Naive thymus-derived CD4-positive, alpha-beta T cell (primary cell): ENCODE measurements at regions not wholly inside any gene's neighbourhood (a gene's known extent, or its start where the extent isn't known, plus 50 kb on each side); places are given as distances from the start of the nearest gene placed in this dataset.

Experiments
- ATAC-seq: fragments of 150-1000 bp; cut with Tn5 transposase; 2 replicates; pipeline ENCODE4 v1.10.0; 2021; ENCODE audit warnings: mild to moderate bottlenecking, moderate library complexity
- CTCF ChIA-PET: fragments of 350-600 bp; sonication (Branson Sonifier 250); formaldehyde crosslinking; loops from one replicate; lab custom pipeline; 2021; ENCODE audit warnings: antibody characterized with exemption; lab: Charles Lee
- POLR2A ChIA-PET: fragments of 350-600 bp; sonication (Branson Sonifier 250); formaldehyde crosslinking; loops from one replicate; lab custom pipeline; 2021; ENCODE audit warnings: antibody characterized with exemption, inconsistent platforms; lab: Charles Lee
- DNase-seq, 9 donors: peaks; one replicate each; pipeline versions ENCODE4 v3.0.0 to v3.0.0-alpha.2; 2020 to 2022; ENCODE audit warnings: mixed read lengths in 1 of 9
- H3K27ac ChIP-seq: one replicate; pipeline ENCODE4 v1.7.0; 2013; ENCODE audit warnings: mild to moderate bottlenecking, low read depth, low read length, moderate library complexity
- H3K27me3 ChIP-seq, 2 donors: one replicate each; pipeline ENCODE4 v1.7.0; 2013; ENCODE audit warnings: low read length in 2 of 2, mild to moderate bottlenecking in 2 of 2, moderate library complexity in 2 of 2; ENCODE audit not compliant: control insufficient read depth in 2 of 2, insufficient read depth in 2 of 2
- H3K36me3 ChIP-seq, 3 experiments: 1 replicate in 2 of 3; 2 replicates in 1 of 3; pipeline ENCODE4 v1.7.0; 2013; ENCODE audit warnings: low read length in 3 of 3, mild to moderate bottlenecking in 3 of 3, moderate library complexity in 1 of 3; ENCODE audit not compliant: insufficient read depth in 3 of 3, control insufficient read depth in 2 of 3
- H3K4me1 ChIP-seq, 2 donors: one replicate each; pipeline ENCODE4 v1.7.0; 2013; ENCODE audit warnings: low read length in 2 of 2, mild to moderate bottlenecking in 2 of 2, moderate library complexity in 1 of 2; ENCODE audit not compliant: control insufficient read depth in 2 of 2, insufficient read depth in 2 of 2
- H3K4me3 ChIP-seq: 2 replicates; pipeline ENCODE4 v1.7.0; 2013; ENCODE audit warnings: mild to moderate bottlenecking, low read length
- H3K9me3 ChIP-seq, 3 experiments: 1 replicate in 2 of 3; 2 replicates in 1 of 3; pipeline ENCODE4 v1.7.0; 2013; ENCODE audit warnings: low read length in 3 of 3; ENCODE audit not compliant: control insufficient read depth in 2 of 3
- H3K27ac Mint-ChIP-seq, 9 donors: one replicate each; pipeline ENCODE4 v1.8.0; 2020 to 2022; ENCODE audit warnings: mixed read lengths in 9 of 9, mild to moderate bottlenecking in 8 of 9, moderate library complexity in 5 of 9, inconsistent platforms in 2 of 9
- H3K27me3 Mint-ChIP-seq, 5 donors: one replicate each; pipeline ENCODE4 v1.8.0; 2021 to 2022; ENCODE audit warnings: mixed read lengths in 5 of 5, mild to moderate bottlenecking in 1 of 5
- H3K36me3 Mint-ChIP-seq, 5 donors: one replicate each; pipeline ENCODE4 v1.8.0; 2020 to 2022; ENCODE audit warnings: mixed read lengths in 5 of 5, mild to moderate bottlenecking in 3 of 5, inconsistent platforms in 1 of 5
- H3K4me1 Mint-ChIP-seq, 7 donors: one replicate each; pipeline ENCODE4 v1.8.0; 2020 to 2022; ENCODE audit warnings: mixed read lengths in 7 of 7, mild to moderate bottlenecking in 3 of 7, inconsistent platforms in 1 of 7
- H3K4me3 Mint-ChIP-seq, 10 donors: one replicate each; pipeline ENCODE4 v1.8.0; 2020 to 2022; ENCODE audit warnings: mild to moderate bottlenecking in 10 of 10, mixed read lengths in 10 of 10, moderate library complexity in 6 of 10, inconsistent platforms in 2 of 10
- H3K9me3 Mint-ChIP-seq, 11 donors: one replicate each; pipeline ENCODE4 v1.8.0; 2020 to 2022; ENCODE audit warnings: mixed read lengths in 11 of 11, mild to moderate bottlenecking in 4 of 11, inconsistent platforms in 1 of 11, moderate library complexity in 1 of 11
- intact Hi-C, 2 donors: fragments of 100-400 bp; cut with micrococcal nuclease; formaldehyde crosslinking; loops; one replicate each; pipeline ENCODE4 v1.15.1; 2023

DNA sequence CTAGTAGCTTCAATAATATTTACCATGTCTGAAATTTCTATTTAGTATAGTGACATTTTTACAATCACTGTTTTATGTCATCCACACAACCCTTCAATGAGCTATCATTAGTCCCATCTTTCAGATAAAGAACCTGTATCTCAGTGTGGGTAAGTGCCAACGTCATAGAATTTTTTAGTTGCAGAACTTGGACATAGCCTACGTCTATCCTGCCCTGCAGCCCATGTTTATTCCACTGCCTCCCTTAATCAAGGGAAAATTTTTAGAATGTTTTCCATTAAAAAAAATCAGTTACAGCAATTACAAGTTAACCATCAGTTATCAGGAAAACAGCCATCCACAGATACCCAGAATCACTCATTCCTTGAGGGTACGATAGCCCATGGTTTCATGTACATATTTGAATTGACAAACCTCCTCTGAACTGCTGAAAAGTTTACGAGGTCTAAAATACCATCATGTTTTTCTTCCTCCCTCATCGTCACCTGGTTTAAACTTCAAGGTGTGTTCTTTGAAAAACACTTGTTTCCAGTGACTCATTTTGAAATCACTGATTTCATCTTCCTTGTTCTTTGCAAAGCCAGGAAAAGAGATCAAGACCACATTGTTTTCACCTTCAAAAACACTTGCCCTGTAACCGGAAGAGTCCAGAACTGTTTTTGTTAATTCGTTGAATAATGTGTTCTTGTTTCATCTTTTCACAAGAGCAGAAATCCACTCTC is 100.9 kb downstream of the FAM76B start:
- no peak overlapping the region for H3K27ac Mint-ChIP-seq
- ChIA-PET CTCF (interaction anchor here (0.6 to 2.4 kb wide), 9 partner anchors 10 to 620 kb away, joined by 3 to 18 read pairs (median 3); partner anchors contain the start of gene SESN3), POLR2A (interaction anchor here (0.6 to 3.5 kb wide), 17 partner anchors 9 to 621 kb away, joined by 3 to 44 read pairs (median 5); partner anchors contain the start of genes FAM76B, SESN3 and SRSF8)
- Histone ChIP-seq H3K9me3 (no peaks in the 10 kb centered on the region), H3K4me1 (peaks cover 25 to 68% of the 10 kb centered on the region in 2 donors), H3K4me3 (no peak overlapping the region), H3K27ac (peak overlapping the region; percentile 73), H3K27me3 (no peaks in the 10 kb centered on the region), H3K36me3 (no peaks in the 10 kb centered on the region)
- DNase-seq, result peak in 7 of 9 donors; percentile 48 to 84 (median 70)
- H3K4me1 Mint-ChIP-seq, result peaks cover 8 to 44% (median 35%) of the 10 kb centered on the region in 7 donors
- ATAC-seq, result peak; percentile 79
- no peaks in the 10 kb centered on the region for H3K27me3 Mint-ChIP-seq
- no peak overlapping the region for H3K4me3 Mint-ChIP-seq
- intact Hi-C loops, result loop anchor here (1.0 to 10.0 kb wide), 11 partner anchors 8 to 566 kb away; partner anchors contain the start of gene SESN3 (in 1 of the 2)
- H3K9me3 Mint-ChIP-seq, result peaks cover 0 to 9% (median 0%) of the 10 kb centered on the region in 11 donors
- H3K36me3 Mint-ChIP-seq, result peaks cover 0 to 26% (median 0%) of the 10 kb centered on the region in 5 donors

DNA sequence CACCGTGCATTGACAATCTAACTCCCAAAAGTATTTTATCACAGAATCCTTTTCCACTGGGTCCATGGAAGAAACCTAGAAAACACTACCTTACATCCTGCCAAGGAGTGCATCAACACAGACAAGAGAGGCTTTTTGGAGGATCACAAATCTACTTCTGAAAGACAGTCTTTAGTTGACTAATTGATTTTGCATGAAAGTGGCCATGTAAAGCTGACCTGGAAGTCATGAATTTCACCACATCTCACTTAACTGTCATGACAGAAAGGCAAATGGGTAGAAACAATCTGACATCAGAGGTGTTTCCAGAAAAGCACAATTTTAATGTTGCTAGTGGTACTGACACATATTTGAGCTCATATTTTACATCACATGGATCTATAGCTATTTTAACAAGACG is 101.6 kb downstream of the FAM76B start:
- CTCF ChIA-PET, result interaction anchor here (0.6 to 2.4 kb wide), 8 partner anchors 11 to 619 kb away, joined by 3 to 18 read pairs (median 3); partner anchors contain the start of gene SESN3
- intact Hi-C loops, result loop anchor here (1.0 to 10.0 kb wide), 8 partner anchors 8 to 567 kb away; no protein-coding TSS in a partner anchor
- POLR2A ChIA-PET, result interaction anchor here (0.7 to 2.6 kb wide), 13 partner anchors 9 to 621 kb away, joined by 3 to 35 read pairs (median 4); partner anchors contain the start of genes FAM76B, SESN3 and SRSF8
- Mint-ChIP-seq H3K9me3 (peaks cover 0 to 9% (median 0%) of the 10 kb centered on the region in 11 donors), H3K27ac (no peak overlapping the region), H3K27me3 (no peaks in the 10 kb centered on the region), H3K36me3 (peaks cover 0 to 27% (median 0%) of the 10 kb centered on the region in 5 donors), H3K4me1 (peaks cover 13 to 50% (median 42%) of the 10 kb centered on the region in 7 donors), H3K4me3 (peak overlapping the region in 7 of 10 donors; percentile 12 to 75 (median 61))
- Histone ChIP-seq H3K27me3 (no peaks in the 10 kb centered on the region), H3K9me3 (no peaks in the 10 kb centered on the region), H3K4me1 (peaks cover 25 to 69% of the 10 kb centered on the region in 2 donors), H3K36me3 (no peaks in the 10 kb centered on the region), H3K4me3 (no peak overlapping the region), H3K27ac (peak overlapping the region; percentile 73)
- DNase-seq (peak in 3 of 9 donors; percentile 16 to 34 (median 24)), ATAC-seq (peak; percentile 19)

DNA sequence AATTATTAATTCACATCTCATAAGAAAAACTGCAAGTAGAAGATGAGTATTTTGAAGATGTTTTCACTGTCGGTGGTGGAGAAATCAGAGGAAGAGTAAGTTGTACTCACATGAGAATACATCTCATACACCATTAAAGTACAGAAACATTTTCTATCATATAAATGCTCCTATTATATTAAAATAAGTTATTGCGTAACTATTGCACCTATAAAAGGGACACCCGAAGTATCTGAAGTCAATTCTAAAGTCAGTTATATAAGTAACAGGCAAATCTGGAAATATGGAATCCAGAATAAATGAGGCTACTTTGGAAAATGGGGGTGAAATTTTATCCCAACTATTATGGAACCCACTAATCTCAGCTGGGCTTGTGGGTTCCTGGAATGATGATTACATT is 103.3 kb downstream of the FAM76B start:
- Histone ChIP-seq H3K9me3 (no peaks in the 10 kb centered on the region), H3K36me3 (no peaks in the 10 kb centered on the region), H3K4me3 (peak overlapping the region; percentile 5), H3K27me3 (no peaks in the 10 kb centered on the region), H3K27ac (peak overlapping the region; percentile 44), H3K4me1 (peaks cover 25 to 73% of the 10 kb centered on the region in 2 donors)
- POLR2A ChIA-PET, result interaction anchor here (0.8 to 3.2 kb wide), 8 partner anchors 8 to 457 kb away, joined by 3 to 17 read pairs (median 5); partner anchors contain the start of gene SESN3
- CTCF ChIA-PET, result interaction anchor here (0.9 to 2.0 kb wide), 2 partner anchors 14 to 19 kb away, joined by 7 to 8 read pairs; no protein-coding TSS in a partner anchor
- intact Hi-C loops, result loop anchor here (5.0 to 10.0 kb wide), 3 partner anchors 129 to 569 kb away; no protein-coding TSS in a partner anchor
- Mint-ChIP-seq H3K36me3 (peaks cover 0 to 40% (median 0%) of the 10 kb centered on the region in 5 donors), H3K27me3 (no peaks in the 10 kb centered on the region), H3K4me3 (peak overlapping the region in 5 of 10 donors; percentile 11 to 71 (median 55)), H3K4me1 (peaks cover 17 to 67% (median 59%) of the 10 kb centered on the region in 7 donors), H3K27ac (peak overlapping the region in 5 of 9 donors; percentile 26 to 86 (median 75)), H3K9me3 (peaks cover 0 to 13% (median 0%) of the 10 kb centered on the region in 11 donors)
- no peak for ATAC-seq
- no peak for DNase-seq

DNA sequence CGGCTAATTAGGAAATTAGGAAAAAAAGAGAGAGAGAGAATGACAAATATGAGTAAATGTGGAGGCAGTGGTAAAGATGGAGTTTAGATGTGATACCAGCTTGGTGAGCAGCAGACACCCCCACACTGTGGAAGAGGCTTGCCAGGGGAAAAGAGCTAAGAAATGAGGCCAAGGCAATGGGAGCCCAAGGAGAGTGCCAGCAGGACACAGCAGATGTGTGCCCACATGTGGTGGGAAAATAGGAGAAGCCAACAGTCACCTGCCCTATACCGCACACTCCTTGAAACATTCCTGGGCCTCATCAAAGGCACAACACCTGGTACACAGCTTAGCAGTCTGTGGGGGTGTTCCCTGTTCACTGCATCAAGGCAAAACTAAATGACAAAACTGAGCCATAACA is 104.9 kb downstream of the FAM76B start:
- Histone ChIP-seq H3K27ac (peak overlapping the region; percentile 60), H3K4me3 (no peak overlapping the region), H3K4me1 (peaks cover 21 to 72% of the 10 kb centered on the region in 2 donors), H3K36me3 (no peaks in the 10 kb centered on the region), H3K27me3 (no peaks in the 10 kb centered on the region), H3K9me3 (no peaks in the 10 kb centered on the region)
- H3K4me3 Mint-ChIP-seq, result peak overlapping the region in 7 of 10 donors; percentile 24 to 71 (median 51)
- peak overlapping the region in 6 of 9 donors; percentile 70 to 93 (median 85) for H3K27ac Mint-ChIP-seq
- no peaks in the 10 kb centered on the region for H3K27me3 Mint-ChIP-seq
- ChIA-PET CTCF (interaction anchor here (1.4 to 2.0 kb wide), 2 partner anchors 20 to 38 kb away, joined by 3 to 6 read pairs; no protein-coding TSS in a partner anchor), POLR2A (interaction anchor here (0.6 to 3.2 kb wide), 12 partner anchors 9 to 651 kb away, joined by 3 to 17 read pairs (median 4); partner anchors contain the start of gene SESN3)
- peaks cover 20 to 83% (median 75%) of the 10 kb centered on the region in 7 donors for H3K4me1 Mint-ChIP-seq
- intact Hi-C loops, result loop anchor here (5.0 to 10.0 kb wide), 3 partner anchors 127 to 570 kb away; no protein-coding TSS in a partner anchor
- DNase-seq (no peak), ATAC-seq (no peak)
- H3K9me3 Mint-ChIP-seq, result peaks cover 0 to 13% (median 0%) of the 10 kb centered on the region in 11 donors
- peaks cover 0 to 42% (median 0%) of the 10 kb centered on the region in 5 donors for H3K36me3 Mint-ChIP-seq

DNA sequence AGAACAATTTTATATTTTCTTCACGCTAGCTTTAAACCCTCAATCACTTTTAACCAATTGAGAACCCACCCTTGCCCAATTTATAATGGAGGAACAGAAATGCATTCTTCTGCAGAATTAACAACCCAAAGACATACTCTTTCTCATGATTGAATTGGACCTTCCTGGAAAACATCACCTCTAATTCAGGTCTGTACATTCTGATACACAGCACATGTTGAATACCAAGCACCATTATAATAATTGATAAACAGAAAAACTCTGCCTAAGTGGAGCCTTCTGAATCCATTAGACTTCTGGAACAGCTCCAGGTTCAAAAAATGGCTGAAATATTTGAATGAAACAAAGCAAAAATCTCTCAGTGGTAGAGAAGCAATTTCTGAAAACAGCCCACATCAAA is 105.4 kb downstream of the FAM76B start:
- ChIA-PET POLR2A (interaction anchor here (0.6 to 3.2 kb wide), 8 partner anchors 8 to 651 kb away, joined by 3 to 17 read pairs (median 5); no protein-coding TSS in a partner anchor), CTCF (interaction anchor here (1.4 to 2.0 kb wide), 2 partner anchors 21 to 37 kb away, joined by 3 to 6 read pairs; no protein-coding TSS in a partner anchor)
- Histone ChIP-seq H3K27ac (peak overlapping the region; percentile 60), H3K4me1 (peaks cover 15 to 71% of the 10 kb centered on the region in 2 donors), H3K4me3 (no peak overlapping the region), H3K27me3 (no peaks in the 10 kb centered on the region), H3K9me3 (no peaks in the 10 kb centered on the region), H3K36me3 (no peaks in the 10 kb centered on the region)
- DNase-seq (no peak), ATAC-seq (no peak)
- intact Hi-C loops, result loop anchor here in 1 of 2 donors (10.0 kb wide), 1 partner anchor 571 kb away; no protein-coding TSS in a partner anchor
- Mint-ChIP-seq H3K36me3 (peaks cover 0 to 42% (median 0%) of the 10 kb centered on the region in 5 donors), H3K9me3 (peaks cover 0 to 13% (median 0%) of the 10 kb centered on the region in 11 donors), H3K27ac (peak overlapping the region in 7 of 9 donors; percentile 70 to 93 (median 86)), H3K4me1 (peaks cover 22 to 88% (median 80%) of the 10 kb centered on the region in 7 donors), H3K4me3 (peak overlapping the region in 7 of 10 donors; percentile 24 to 71 (median 51)), H3K27me3 (no peaks in the 10 kb centered on the region)
